Psoas muscle (tissue), 7 donors: ENCODE measurements at regions not wholly inside any gene's neighbourhood (a gene's known extent, or its start where the extent isn't known, plus 50 kb on each side); places are given as distances from the start of the nearest gene placed in this dataset.

ENCODE experiments used
- ATAC-seq, 4 donors: fragments of 200-7000 bp; cut with Tn5 transposase; one replicate each; pipeline ENCODE4 v1.9.1; 2020; ENCODE audit warnings: moderate library complexity in 3 of 4, mild to moderate bottlenecking in 2 of 4
- DNase-seq, 2 donors: peaks; one replicate each; pipeline ENCODE4 v3.0.0-alpha.2; 2020
- H3K27ac ChIP-seq: fragments of 200-600 bp; one replicate; pipeline ENCODE4 v1.8.0; 2022
- H3K27me3 ChIP-seq, 3 donors: fragments of 200-600 bp in 1 of 3; one replicate each; pipeline versions ENCODE4 v1.6.1 to v1.8.0; 2013 to 2022; ENCODE audit warnings: low read length in 2 of 3, mild to moderate bottlenecking in 2 of 3, moderate library complexity in 1 of 3; ENCODE audit not compliant: insufficient read depth in 3 of 3
- H3K36me3 ChIP-seq, 2 donors: fragments of 200-600 bp in 1 of 2; one replicate each; pipeline versions ENCODE4 v1.6.1 to v1.8.0; 2013 to 2022; ENCODE audit warnings: low read depth in 1 of 2, mild to moderate bottlenecking in 1 of 2, moderate library complexity in 1 of 2; ENCODE audit not compliant: insufficient read depth in 1 of 2
- H3K4me1 ChIP-seq: fragments of 200-600 bp; one replicate; pipeline ENCODE4 v1.8.0; 2022
- H3K4me3 ChIP-seq: fragments of 200-600 bp; one replicate; pipeline ENCODE4 v1.8.0; 2022; ENCODE audit warnings: mild to moderate bottlenecking
- H3K9me3 ChIP-seq: fragments of 200-600 bp; one replicate; pipeline ENCODE4 v1.8.0; 2022
- CTCF ChIP-seq: fragments of 200-600 bp; IDR thresholded peaks from one replicate; pipeline ENCODE4 v1.8.0; 2022; ENCODE audit warnings: antibody characterized with exemption
- WGBS, 3 donors: extraction: QIAGEN DNeasy Blood & Tissue Kit; methylation state at CpG; one replicate each; pipeline versions ENCODE4 v1.1.6 to v1.1.7; 2013; 5-methylcytosine and 5-hydroxymethylcytosine counted together
- intact Hi-C, 2 donors: fragments of 100-400 bp; cut with DNase I; formaldehyde crosslinking; loops; one replicate each; pipeline versions ENCODE4 v1.11.0 to v1.14.2; 2022
- donor health status: healthy with polysubstance abuse.
- donor health status: DM: no; HTN: no; CAD: no; lungs with moderate emphysema.
- donor health status: Bipolar disorder and iron deficiency.
- donor health status: healthy.
- donor health status: DM: yes; HTN: yes; CAD: no.
- donor health status: DM: no; HTN: no; CAD: no.
- donor health status: DM: yes; HTN: yes; CAD: no.

GRCh38 chr7:86975449-86975848 lies 84.0 kb downstream of the ELAPOR2 start:
- H3K9me3 ChIP-seq: no peaks in the 10 kb centered on the region
- H3K4me3 ChIP-seq: no peak overlapping the region
- H3K27ac ChIP-seq: no peak overlapping the region
- WGBS, 3 donors: 89 to 94% (median 90%) methylated on average over 1 of the region's 1 CpG
- TF ChIP-seq CTCF: no peak
- ATAC-seq: peak in 1 of 4 donors; percentile 44
- no peak for DNase-seq
- H3K4me1 ChIP-seq: peaks cover 15% of the 10 kb centered on the region
- no peaks in the 10 kb centered on the region for H3K36me3 ChIP-seq
- intact Hi-C loops: no loop called here
- no peaks in the 10 kb centered on the region for H3K27me3 ChIP-seq

GRCh38 chr7:86972072-86972471 lies 87.4 kb downstream of the ELAPOR2 start:
- H3K27me3 ChIP-seq: no peaks in the 10 kb centered on the region
- intact Hi-C loops: no loop called here
- WGBS, 3 donors: 88 to 92% (median 89%) methylated on average over 2 of the region's 2 CpGs
- no peaks in the 10 kb centered on the region for H3K9me3 ChIP-seq
- H3K27ac ChIP-seq: no peak overlapping the region
- ATAC-seq (no peak), DNase-seq (no peak)
- H3K4me3 ChIP-seq: no peak overlapping the region
- no peak for TF ChIP-seq CTCF
- H3K36me3 ChIP-seq: no peaks in the 10 kb centered on the region
- peaks cover 7% of the 10 kb centered on the region for H3K4me1 ChIP-seq

GRCh38 chr7:86970986-86971385 lies 88.5 kb downstream of the ELAPOR2 start:
- no peak overlapping the region for H3K27ac ChIP-seq
- H3K27me3 ChIP-seq: no peaks in the 10 kb centered on the region
- no peak for TF ChIP-seq CTCF
- H3K4me1 ChIP-seq: peaks cover 3% of the 10 kb centered on the region
- ATAC-seq (no peak), DNase-seq (no peak)
- intact Hi-C loops: no loop called here
- H3K9me3 ChIP-seq: no peaks in the 10 kb centered on the region
- WGBS, 3 donors: 89 to 92% (median 90%) methylated on average over 2 of the region's 2 CpGs
- H3K4me3 ChIP-seq: no peak overlapping the region
- no peaks in the 10 kb centered on the region for H3K36me3 ChIP-seq

GRCh38 chr7:86970547-86970946 lies 88.9 kb downstream of the ELAPOR2 start:
- Histone ChIP-seq H3K36me3 (no peaks in the 10 kb centered on the region), H3K4me3 (no peak overlapping the region), H3K9me3 (no peaks in the 10 kb centered on the region), H3K4me1 (peaks cover 3% of the 10 kb centered on the region), H3K27ac (no peak overlapping the region), H3K27me3 (no peaks in the 10 kb centered on the region)
- intact Hi-C loops: no loop called here
- 66 to 74% (median 73%) methylated on average over 1 of the region's 1 CpG for WGBS, 3 donors
- no peak for TF ChIP-seq CTCF
- no peak for DNase-seq
- ATAC-seq: no peak

- DNase-seq (no peak), ATAC-seq (no peak)
- Histone ChIP-seq H3K4me3 (no peak overlapping the region), H3K27ac (no peak overlapping the region), H3K9me3 (no peaks in the 10 kb centered on the region), H3K27me3 (no peaks in the 10 kb centered on the region), H3K4me1 (peaks cover 3% of the 10 kb centered on the region), H3K36me3 (no peaks in the 10 kb centered on the region)
- intact Hi-C loops: no loop called here
- TF ChIP-seq CTCF: no peak
- 90 to 96% (median 92%) methylated on average over 1 of the region's 1 CpG for WGBS, 3 donors
These were observed 89.6 kb downstream of the ELAPOR2 start for GRCh38 chr7:86969865-86970264.
